Superior temporal gyrus (tissue), 1 donor: ENCODE measurements at regions not wholly inside any gene's neighbourhood (a gene's known extent, or its start where the extent isn't known, plus 50 kb on each side); places are given as distances from the start of the nearest gene placed in this dataset.

Source experiments
- DNase-seq: peaks from one replicate; pipeline ENCODE4 v3.0.0-alpha.2; 2016; ENCODE audit errors: extremely low spot score

DNA sequence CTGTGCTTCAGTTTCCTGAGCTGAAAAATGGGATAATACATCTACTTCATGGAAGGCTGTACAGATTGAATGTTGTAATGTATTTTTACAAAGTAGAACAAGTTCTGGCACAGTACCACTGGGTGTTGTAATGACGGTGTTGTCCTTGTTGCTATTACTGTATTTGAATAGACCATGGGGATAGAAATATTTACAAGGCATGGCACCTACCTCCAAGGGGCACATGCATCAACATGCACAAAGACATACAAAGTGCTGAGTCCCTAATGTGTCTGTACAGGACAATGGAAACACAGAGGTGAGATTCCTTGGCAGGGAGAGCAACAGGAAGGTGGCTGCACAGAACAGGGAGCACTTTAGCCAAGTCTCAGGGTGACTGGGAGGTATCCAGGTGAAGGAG lies 930.6 kb upstream of the TMEM132C start:
- DNase-seq, result no peak

DNA sequence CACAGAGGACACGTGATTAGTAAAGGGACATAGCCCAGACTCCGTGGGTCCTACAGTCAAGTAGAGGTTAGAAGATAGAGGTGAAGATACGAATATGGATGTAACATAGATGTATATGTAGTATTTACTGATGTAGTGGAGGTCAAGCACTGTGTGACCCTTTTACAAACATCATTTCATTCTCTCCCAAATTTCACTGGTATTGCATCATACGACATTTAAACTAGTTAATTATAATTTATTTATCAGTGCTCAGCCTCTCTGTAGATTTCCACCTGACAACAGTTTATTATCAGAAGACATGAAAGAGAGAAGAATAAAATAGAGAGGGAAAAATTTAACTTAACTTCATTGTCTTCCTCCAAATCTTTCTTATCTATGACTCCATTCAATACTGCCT lies 927.9 kb upstream of the TMEM132C start:
- no peak for DNase-seq

DNA sequence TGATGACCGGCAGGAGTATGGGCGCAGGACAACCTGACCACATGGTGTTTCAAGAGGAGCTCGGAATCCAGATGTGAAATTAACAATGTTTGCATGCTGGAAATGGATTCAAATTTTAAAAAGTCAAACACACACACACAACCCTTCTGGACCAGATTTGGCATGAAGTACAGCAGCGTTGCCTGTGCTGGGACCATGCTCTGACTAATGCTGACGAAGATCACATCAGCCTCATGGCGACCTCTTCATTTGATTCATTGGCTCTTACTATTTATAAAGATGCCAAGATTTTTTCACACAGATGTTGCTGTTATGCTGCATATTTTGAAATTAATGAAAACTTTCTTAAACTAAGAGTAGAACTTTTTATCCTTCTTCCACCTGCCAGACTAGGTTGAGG lies 926.6 kb upstream of the TMEM132C start:
- DNase-seq, result no peak

DNA sequence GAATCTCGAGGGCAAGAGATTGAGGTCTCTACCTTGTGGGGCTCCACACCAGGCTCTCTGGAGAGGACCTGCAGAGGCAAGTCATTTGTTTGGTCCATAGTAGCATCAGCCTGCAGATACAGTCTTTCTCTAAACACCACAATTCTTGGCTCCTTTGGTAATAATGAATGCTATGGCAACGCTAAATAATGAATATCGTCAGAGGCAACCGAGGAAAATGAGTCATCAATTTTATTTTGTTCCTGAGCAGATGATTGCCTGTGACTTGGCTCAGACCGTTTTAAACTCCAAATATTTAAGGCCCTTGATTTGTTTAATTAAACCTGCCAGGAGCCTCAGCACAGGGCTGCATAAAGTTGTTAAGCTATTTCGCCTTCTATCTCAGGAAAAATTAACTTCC lies 924.1 kb upstream of the TMEM132C start:
- no peak for DNase-seq

DNA sequence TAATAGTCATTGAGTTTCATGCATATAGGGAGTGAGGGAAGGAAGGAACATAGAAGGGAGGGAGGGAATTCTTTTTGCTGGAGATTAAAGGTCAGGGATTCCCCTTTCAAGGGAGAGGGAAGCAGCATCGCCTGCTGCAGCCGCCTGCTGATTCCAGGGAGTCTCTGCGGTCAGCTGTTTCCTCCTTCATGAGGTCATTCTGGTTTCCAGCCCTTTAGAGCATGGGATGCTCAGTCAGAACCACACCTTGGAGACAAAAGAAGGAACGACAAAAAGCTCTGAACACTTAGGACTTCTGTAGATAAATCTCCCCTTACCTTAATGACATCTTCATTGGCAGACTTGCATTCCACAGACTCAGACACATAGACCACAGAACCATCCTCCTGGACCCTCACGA lies 923.0 kb upstream of the TMEM132C start:
- no peak for DNase-seq

DNA sequence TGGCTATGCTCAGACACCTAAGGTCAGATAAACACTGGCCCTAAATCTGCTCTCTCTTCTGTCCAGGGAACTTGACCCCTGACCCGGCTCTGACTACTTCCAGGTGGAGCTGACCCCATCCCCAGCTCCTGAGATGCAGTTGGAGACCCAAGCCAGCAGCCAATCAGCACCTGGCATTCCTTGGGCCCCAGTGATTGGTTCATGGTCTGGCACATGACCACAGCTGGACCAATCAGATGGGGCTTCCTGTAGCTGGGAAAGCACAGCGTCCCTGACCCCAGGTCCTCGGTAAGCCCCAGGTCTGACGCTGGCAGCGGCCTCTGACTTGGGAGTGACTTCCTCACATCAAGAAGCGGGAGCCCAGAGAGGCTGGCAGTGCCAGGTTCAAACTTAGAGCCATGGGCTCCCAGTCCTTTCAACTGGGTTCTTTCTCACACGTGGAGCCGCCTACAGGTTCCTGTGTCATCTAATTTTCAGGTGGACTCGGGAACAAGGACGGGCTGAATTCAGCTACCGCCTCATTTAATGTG lies 915.4 kb upstream of the TMEM132C start:
- no peak for DNase-seq

DNA sequence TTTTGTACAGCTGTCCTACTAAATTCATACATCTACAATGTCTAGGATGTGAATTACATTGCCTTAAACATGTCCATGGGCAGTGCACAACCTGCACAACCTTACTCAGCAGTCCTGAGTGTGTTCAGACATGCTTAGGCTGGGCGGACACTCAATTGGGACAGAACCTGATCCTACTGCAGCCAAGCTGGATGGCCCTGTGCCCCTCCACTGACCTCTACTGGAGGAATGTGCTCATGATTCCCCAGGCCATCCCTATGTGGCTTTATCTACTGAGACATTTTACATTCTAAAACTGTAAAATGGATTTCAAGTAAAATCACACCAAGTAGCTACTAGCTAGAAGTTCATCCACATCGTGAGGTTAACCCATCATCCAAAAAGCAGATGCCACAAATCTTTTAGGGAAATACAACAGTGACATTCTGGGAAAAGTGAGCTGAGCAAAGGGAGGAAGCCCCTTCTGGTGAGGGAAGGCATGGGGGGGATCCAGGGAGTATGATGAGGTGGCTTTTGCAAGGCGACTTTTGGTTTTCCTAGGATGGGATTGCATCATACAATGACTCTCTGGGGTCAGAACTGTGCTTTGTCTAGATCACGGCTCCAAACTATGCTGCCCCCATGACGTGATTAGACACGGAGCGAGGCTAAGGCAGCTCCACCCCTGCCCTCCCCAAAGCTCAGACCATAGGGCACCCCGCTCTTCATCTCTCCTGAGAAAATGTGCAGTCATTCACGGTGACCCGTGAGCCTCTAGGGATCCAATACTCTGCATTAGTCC lies 911.7 kb upstream of the TMEM132C start:
- DNase-seq, result no peak

DNA sequence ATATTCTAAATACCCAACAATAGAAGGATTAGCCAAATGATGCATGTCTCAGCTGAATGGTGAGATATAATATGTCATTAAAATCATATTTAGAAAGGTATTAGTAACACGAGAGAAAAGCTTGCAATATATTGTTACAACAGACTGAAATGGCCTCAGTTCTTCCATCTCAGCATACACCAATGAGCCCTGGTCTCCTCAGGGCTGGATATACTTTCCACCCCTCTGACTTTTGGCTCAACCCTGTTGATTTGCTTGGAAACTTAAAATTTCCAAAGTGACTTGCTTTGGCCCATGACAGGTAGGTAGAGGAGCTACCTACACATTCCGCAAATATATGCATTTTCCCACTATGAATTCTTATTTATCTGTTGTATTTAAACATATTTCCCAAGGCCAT lies 908.1 kb upstream of the TMEM132C start:
- DNase-seq, result no peak

DNA sequence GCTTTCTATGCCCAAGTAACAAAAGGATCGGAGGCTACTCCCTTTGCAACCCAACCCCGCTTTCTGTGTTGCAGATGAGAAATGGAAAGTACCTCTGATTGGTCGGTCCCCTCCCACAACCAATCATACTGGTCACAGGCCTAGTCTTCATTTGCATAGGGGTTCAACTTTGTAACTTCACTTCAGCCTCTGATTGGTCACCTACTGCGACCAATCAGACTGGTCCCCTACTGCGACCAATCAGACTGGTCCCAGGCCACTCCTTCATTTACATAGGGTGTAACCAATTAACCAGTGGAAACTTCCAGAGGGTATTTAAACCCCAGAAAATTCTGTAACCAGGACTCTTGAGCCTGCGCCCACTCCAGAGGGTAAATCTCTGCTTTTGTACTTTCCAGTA lies 906.4 kb upstream of the TMEM132C start:
- DNase-seq, result no peak

DNA sequence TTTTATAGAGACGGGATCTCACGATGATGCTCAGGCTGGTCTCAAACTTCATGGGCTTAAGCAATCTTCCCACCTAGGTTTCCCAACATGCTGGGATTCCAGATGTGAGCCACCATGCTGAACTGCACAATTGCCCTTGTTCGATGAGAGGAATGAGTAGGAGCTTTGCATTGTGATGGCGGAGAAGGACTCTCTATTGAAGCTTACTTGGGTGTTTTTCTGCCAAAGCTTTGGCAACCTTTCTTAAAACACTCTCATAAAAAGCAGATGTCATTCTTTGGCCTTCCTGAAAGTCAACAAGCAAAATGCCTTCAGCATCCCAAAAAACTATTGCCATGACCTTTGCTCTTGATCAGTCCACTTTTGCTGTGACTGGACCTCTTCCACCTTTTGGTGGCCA lies 904.8 kb upstream of the TMEM132C start:
- DNase-seq, result no peak

DNA sequence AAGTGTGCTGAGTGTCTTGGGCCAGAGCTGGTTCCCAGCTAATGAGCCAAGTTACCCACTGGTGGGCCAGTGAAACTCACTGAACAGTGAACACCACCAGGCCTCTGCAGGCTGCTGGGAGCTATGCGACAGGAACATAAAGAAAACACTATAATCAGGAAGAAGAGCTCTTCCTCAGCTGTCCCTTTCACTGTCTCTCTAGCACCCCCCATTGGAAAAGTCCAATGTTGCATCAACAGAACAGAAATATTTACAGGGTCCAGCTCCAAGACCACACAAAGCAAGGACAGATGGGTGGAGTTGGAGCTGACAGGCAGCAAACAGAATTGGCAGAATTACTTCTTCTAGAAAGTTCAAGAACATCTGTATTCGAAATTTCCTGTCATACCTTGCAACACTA lies 903.6 kb upstream of the TMEM132C start:
- DNase-seq, result no peak

DNA sequence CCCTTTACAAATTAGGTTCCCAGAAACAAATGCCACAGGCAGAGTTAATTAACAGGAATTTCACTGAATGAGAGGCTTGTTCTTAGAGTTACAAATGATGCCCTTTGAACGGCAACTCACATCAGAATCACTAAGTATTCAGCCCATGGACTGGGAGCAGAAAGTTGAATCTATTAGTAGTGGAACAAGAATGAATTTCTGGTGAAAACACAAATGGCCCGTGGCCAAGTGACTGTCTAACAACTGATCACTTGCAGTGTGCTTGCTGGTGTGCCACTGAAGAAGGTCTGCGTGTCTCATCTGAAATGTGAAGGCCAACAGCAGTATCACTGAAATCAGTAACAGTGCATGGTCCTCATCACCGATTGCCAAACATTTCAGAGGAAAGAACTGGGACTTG lies 893.4 kb upstream of the TMEM132C start:
- DNase-seq, result no peak

DNA sequence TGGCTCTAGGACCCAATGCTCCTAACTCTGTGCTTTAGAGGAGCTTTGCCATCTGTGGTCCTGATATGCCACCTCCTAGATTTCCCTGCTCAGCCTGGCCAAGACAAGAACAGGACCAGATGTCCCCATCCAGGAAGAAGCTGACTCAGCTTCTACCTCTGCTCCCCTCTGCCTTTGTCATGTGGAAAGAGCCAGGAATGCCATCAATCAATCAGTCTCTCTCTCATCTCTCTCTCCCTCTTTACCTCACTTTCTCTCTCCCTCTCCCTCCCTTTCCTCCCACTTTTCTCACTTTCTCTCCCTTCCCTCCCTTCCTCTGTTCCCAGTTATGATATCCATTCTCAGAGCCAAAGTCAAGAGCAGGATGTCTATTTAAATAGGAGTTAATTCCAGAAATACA lies 892.5 kb upstream of the TMEM132C start:
- no peak for DNase-seq

DNA sequence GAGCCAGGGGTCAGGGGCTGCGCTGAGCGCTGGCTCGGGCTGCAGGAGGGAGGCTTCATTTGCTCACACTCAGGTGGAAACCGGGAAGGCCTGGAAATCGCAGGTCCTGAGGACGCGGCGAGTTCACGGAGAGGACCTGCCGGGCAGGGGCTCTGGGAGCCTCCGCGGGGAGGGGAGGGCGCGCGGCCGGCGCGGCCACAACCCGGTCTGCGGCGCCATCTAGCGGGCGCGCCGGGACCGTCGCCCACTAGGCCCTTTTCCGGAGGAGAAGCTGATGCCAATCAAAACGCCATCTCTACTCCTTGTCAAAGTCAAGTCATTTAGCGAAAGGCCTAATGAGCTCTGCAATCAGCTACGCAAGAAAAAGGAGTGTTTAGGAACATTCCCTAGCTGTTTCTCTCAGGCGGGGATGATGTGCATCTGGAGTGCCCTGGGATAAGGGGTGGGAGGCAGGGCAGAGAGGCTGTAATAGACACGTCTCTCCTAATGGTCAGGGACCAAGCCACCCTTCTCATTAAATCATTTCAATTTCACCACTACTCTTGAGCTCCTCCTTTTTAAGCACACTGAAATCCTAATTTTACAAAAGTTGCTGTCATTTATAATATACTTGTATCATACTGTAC lies 885.8 kb upstream of the TMEM132C start:
- peak; percentile 73 for DNase-seq

DNA sequence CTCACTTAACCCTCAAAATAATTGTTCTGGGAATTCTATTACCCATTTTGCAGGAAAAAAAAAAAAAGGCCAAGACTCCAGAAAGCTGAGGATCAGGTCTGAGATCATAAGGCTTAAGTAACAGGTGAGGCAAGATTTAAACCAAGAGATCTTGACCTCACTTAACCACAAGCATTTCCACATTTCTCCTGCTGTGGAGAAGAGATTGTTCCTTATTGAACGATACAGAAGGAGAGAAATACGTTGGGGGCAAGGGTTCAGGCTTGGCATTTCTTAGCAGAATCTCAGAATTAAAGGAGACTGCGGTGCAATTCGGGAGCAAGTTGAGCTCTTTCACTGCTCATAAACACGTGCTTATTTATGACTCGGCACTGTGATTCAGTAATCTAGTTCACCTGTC lies 885.3 kb upstream of the TMEM132C start:
- no peak for DNase-seq

DNA sequence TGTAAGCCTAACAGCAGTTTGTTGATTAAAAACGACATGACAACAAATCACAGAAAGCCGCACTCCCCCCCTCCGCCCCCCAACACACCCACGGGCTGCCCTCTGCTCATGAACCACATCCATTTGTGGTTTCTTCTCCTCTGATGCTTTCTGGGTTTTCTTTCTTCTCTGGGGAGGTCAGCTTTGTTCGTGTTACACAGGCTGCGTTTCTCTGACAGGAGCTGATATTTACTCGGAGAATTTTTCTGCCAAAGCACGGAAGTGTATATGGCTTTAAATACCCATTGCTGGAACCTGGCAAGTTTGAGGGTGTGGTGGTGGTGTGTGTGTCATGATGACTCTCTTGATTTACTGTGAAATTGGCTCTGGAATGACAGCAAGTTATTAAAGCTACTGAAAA lies 883.7 kb upstream of the TMEM132C start:
- DNase-seq, result no peak

DNA sequence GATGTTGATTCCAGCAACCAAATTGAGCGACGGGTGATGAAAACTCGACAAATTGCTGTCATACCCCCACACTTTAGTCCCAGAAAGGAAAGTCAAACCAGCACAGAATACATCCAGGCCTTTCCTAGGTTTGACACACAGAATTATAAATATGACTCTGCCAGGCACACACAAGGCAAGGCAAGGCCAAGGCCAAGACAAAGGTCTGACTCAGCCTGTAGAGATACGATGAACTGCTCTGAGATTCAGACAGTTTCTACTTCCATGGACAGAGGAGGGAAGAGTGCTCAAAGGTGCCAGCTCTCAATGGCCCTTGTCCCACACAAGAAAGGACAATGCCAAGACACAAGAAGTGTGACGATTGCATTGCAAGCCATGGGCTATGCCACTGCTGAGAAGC lies 880.2 kb upstream of the TMEM132C start:
- DNase-seq, result no peak

DNA sequence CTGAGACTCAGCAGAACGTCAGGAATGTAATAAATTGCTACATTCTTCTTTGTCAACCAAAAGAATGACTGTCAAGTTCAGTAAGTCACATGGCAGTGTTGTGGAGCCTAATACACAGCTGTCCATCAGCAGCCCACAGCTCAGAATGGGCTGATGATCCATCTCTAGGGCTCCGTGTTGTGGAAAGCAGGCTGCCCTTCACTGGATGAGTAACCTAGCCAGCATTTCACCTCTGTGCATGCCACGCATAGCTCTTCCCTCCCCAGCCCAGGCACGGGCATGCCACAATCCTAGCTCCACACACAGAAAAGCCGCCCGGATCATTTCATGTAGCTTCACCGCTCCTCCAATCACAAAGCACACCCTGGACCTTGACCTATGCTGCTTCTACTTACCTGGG lies 878.0 kb upstream of the TMEM132C start:
- no peak for DNase-seq

DNA sequence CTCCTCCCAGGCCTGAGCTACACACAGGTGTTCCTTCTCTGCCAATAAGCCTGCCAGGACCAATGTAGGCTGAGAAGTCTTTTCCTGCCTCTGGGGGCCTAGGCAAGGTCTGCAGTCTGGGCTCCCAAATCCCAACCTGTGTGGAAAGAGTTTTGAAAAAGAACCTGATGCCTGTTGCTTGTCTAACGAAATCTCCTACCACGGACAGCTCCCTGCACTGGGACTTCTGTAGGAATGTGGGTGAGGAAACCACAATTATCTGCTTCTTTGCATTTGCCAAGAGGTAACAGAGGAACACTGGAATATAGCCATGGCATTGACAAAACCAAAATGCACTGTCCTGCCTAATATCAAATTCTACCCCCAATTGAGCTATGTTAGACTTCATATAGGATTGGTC lies 877.0 kb upstream of the TMEM132C start:
- no peak for DNase-seq

DNA sequence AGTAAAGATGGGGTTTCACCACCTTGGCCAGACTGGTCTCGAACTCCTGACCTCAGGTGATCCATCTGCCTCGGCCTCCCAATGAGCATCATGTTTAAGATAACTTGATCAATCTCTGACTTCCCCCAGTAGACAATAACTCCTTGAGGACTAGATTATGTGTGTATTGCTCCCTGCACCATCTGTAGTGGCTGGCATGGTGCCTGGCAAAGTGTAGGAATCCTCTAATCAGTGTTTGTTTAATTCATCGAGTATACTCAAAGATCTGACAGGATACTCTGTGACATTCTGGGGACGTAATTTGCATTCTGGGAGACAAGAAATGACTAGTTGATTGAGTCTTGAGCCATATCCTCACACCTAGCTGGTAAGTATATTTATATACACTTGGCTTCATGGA lies 873.5 kb upstream of the TMEM132C start:
- peak; percentile 44 for DNase-seq

DNA sequence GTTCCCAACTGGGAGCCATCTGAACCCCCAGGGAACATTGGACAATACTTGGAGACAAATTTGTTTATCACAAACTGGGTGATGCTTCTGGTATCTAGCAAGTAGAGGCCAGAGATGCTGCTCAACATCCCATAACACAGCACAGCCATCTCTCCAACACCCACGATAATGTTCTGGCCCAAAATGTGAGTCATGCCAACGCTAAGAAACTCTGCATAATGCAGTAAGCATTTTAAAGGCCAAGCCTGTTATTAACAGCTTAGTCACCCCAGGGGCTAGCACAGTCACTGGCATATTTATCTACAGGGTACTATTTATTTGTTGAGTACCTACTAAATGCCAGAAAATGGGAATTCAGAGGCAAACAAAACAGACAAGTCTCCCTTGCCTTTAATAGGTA lies 873.1 kb upstream of the TMEM132C start:
- peak; percentile 36 for DNase-seq

DNA sequence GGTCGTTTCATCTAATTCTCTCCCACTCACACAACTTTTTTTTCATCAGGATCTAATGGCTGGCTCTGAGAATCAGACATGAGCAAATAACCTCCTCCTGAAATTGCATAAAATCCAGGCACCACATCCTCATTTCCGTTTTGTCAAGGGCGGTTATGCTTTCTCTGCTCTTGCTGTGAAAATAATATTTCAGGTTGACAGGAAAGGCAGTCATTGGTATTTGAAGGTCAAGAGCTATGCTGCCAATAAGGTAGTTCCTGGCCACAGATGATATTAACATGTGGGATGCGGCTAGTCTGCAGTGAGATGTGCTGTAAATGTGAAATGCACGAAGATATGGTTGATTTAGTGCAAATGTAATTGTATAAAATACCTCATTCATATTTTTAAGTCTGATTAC lies 870.2 kb upstream of the TMEM132C start:
- DNase-seq, result no peak

DNA sequence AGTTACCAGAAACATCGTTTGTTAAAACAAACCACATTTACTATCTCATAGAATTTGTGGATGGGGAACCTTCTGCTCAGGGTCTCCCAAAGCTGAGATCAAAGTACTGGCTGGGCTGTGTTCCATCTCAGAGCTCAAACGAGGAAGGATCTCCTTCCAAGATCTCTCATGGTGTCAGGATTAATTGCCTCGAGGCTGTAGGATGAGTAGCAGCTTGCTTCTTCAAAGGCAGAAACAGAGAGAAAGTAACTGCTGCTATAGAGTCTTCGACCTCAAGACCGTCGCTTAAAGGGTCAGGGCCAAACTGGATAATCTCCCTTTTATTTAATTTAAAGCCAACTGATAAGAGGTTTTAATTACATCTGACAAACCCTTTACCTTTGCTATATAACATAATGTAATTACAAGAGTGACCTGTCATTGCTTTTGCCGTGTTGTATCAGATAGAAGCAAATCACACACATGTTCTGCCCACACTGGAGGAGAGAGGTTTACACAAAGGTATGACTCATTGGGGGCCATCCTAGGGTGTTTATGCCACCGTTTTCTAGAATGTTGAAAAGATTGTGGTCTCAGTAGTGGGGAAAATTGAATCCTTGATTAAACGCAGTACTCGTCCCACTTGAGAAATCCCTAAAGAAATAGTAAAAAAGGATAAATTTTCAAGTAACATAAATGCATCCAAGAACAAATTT lies 868.8 kb upstream of the TMEM132C start:
- DNase-seq, result no peak
